ENCODE measurements at regions not wholly inside any gene's neighbourhood (a gene's known extent, or its start where the extent isn't known, plus 50 kb on each side); places are given as distances from the start of the nearest gene placed in this dataset.

- H3K36me3 Mint-ChIP-seq (ENCODE audit: low read depth): no peaks in the 10 kb centered on the region
- Histone ChIP-seq H3K9ac (ENCODE audit: extremely low read depth, low read length, poor library complexity, severe bottlenecking) (no peak overlapping the region), H3K27me3 (ENCODE audit: control insufficient read depth, insufficient read depth, low read length, poor library complexity, severe bottlenecking) (no peaks in the 10 kb centered on the region), H3K4me3 (ENCODE audit: low read length) (no peak overlapping the region), H3K4me1 (ENCODE audit: control insufficient read depth, insufficient read depth, low read length) (no peaks in the 10 kb centered on the region), H3K36me3 (ENCODE audit: control insufficient read depth, insufficient read depth, low read length) (no peaks in the 10 kb centered on the region), H3K27ac (ENCODE audit: low read depth, low read length) (no peak overlapping the region), H3K9me3 (ENCODE audit: control insufficient read depth, low read length) (no peaks in the 10 kb centered on the region)
- TF ChIP-seq CTCF (conservative IDR thresholded peaks at IDR 0.05): no peak
- H3K27ac Mint-ChIP-seq: no peak overlapping the region
- peaks cover 2% of the 10 kb centered on the region for H3K27me3 Mint-ChIP-seq (ENCODE audit: insufficient read depth)
- no peak overlapping the region for H3K4me3 Mint-ChIP-seq
- no peak for DNase-seq
- no peaks in the 10 kb centered on the region for H3K4me1 Mint-ChIP-seq
- H3K9me3 Mint-ChIP-seq: no peaks in the 10 kb centered on the region
Measured at GRCh38 chr3:72476139-72476483, 372.1 kb downstream of the SHQ1 start.

- H3K9me3 Mint-ChIP-seq: no peaks in the 10 kb centered on the region
- H3K4me3 ChIP-seq (ENCODE audit: low read length): no peak overlapping the region
- H3K27ac ChIP-seq (ENCODE audit: low read depth, low read length): no peak overlapping the region
- H3K9me3 ChIP-seq (ENCODE audit: control insufficient read depth, low read length): no peaks in the 10 kb centered on the region
- WGBS, 2 experiments (ENCODE audit: insufficient coverage in 1 of 2, insufficient read length in 1 of 2): 94 to 100% methylated on average over 2 to 8 of the region's 8 CpGs
- no peaks in the 10 kb centered on the region for H3K27me3 ChIP-seq (ENCODE audit: control insufficient read depth, insufficient read depth, low read length, poor library complexity, severe bottlenecking)
- no peak overlapping the region for H3K27ac Mint-ChIP-seq
- H3K9ac ChIP-seq (ENCODE audit: extremely low read depth, low read length, poor library complexity, severe bottlenecking): no peak overlapping the region
- no peaks in the 10 kb centered on the region for H3K36me3 ChIP-seq (ENCODE audit: control insufficient read depth, insufficient read depth, low read length)
- no peaks in the 10 kb centered on the region for H3K4me1 ChIP-seq (ENCODE audit: control insufficient read depth, insufficient read depth, low read length)
- TF ChIP-seq CTCF (conservative IDR thresholded peaks at IDR 0.05): no peak
- H3K4me3 Mint-ChIP-seq: no peak overlapping the region
- no peaks in the 10 kb centered on the region for H3K4me1 Mint-ChIP-seq
- DNase-seq: no peak
- H3K27me3 Mint-ChIP-seq (ENCODE audit: insufficient read depth): peaks cover 2% of the 10 kb centered on the region
- no peaks in the 10 kb centered on the region for H3K36me3 Mint-ChIP-seq (ENCODE audit: low read depth)
Measured at GRCh38 chr3:72475258-72476138, 372.7 kb downstream of the SHQ1 start.

GRCh38 chr3:72474775-72475174, 373.5 kb downstream of the SHQ1 start:
- Mint-ChIP-seq H3K4me3 (no peak overlapping the region), H3K27ac (no peak overlapping the region), H3K36me3 (ENCODE audit: low read depth) (no peaks in the 10 kb centered on the region), H3K9me3 (no peaks in the 10 kb centered on the region), H3K27me3 (ENCODE audit: insufficient read depth) (peaks cover 2% of the 10 kb centered on the region), H3K4me1 (no peaks in the 10 kb centered on the region)
- Histone ChIP-seq H3K9ac (ENCODE audit: extremely low read depth, low read length, poor library complexity, severe bottlenecking) (no peak overlapping the region), H3K27ac (ENCODE audit: low read depth, low read length) (no peak overlapping the region), H3K36me3 (ENCODE audit: control insufficient read depth, insufficient read depth, low read length) (no peaks in the 10 kb centered on the region), H3K27me3 (ENCODE audit: control insufficient read depth, insufficient read depth, low read length, poor library complexity, severe bottlenecking) (no peaks in the 10 kb centered on the region), H3K9me3 (ENCODE audit: control insufficient read depth, low read length) (no peaks in the 10 kb centered on the region), H3K4me1 (ENCODE audit: control insufficient read depth, insufficient read depth, low read length) (no peaks in the 10 kb centered on the region), H3K4me3 (ENCODE audit: low read length) (no peak overlapping the region)
- TF ChIP-seq CTCF (conservative IDR thresholded peaks at IDR 0.05): no peak
- WGBS, 2 experiments (ENCODE audit: insufficient coverage in 1 of 2, insufficient read length in 1 of 2): 83 to 93% methylated on average over 1 to 4 of the region's 4 CpGs
- no peak for DNase-seq
